Upper lobe of left lung (tissue), 4 donors: ENCODE measurements at regions not wholly inside any gene's neighbourhood (a gene's known extent, or its start where the extent isn't known, plus 50 kb on each side); places are given as distances from the start of the nearest gene placed in this dataset.

Source experiments
- CTCF ChIP-seq, 6 experiments: fragments of 450-650 bp in 4 of 6; fragments of 200-600 bp in 2 of 6; sonication (generic) in 2 of 6; IDR thresholded peaks; one replicate each; pipeline ENCODE4 v1.5.1; 2016 to 2019; ENCODE audit warnings: antibody characterized with exemption in 6 of 6
- POLR2A ChIP-seq, 4 donors: fragments of 450-650 bp; IDR thresholded peaks; one replicate each; pipeline ENCODE4 v1.5.1; 2016 to 2017; ENCODE audit warnings: antibody characterized with exemption in 4 of 4, mild to moderate bottlenecking in 2 of 4
- POLR2AphosphoS5 ChIP-seq, 2 donors: sonication (generic); formaldehyde crosslinking; IDR thresholded peaks; one replicate each; pipeline ENCODE4 v1.5.1; 2017; ENCODE audit warnings: antibody characterized with exemption in 2 of 2

GRCh38 chr1:80101159-80101558, 1094.6 kb upstream of the ADGRL4 start:
- TF ChIP-seq POLR2A (IDR thresholded peaks at IDR 0.05) = no peak
- no peak for TF ChIP-seq CTCF (IDR thresholded peaks at IDR 0.05)
- no peak for TF ChIP-seq POLR2AphosphoS5 (IDR thresholded peaks at IDR 0.05)
